HG02943 (cell line): ENCODE measurements at regions not wholly inside any gene's neighbourhood (a gene's known extent, or its start where the extent isn't known, plus 50 kb on each side); places are given as distances from the start of the nearest gene placed in this dataset.

Experiments used
- ATAC-seq: cut with Tn5 transposase; IDR thresholded peaks from one replicate; pipeline ENCODE4 v1.9.1; 2021; ENCODE audit warnings: mild to moderate bottlenecking, low read depth, moderate library complexity; ENCODE audit not compliant: unreplicated experiment

DNA sequence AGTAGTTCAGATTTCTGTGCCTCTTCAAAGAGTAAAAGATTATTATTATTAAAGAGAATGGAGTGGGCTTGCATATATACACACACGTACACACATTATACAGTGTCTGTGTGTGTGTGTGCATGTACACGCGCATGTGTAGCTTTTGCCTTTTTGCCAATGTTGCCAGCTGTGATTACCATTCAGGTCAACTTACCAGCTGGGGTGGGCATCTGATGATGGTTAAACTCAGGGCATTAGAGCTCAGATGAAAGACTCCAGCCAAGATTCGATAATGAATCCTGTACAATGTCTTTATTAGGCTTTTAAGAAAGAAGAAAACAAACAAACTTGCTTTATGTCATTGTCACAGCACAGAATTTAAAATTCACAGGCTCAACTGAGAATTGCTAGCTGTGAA, 296.5 kb upstream of the DMAC1 start:
- no peak for ATAC-seq

- no peak for ATAC-seq
Measured at GRCh38 chr9:8095672-8096086, 296.1 kb upstream of the DMAC1 start.

DNA sequence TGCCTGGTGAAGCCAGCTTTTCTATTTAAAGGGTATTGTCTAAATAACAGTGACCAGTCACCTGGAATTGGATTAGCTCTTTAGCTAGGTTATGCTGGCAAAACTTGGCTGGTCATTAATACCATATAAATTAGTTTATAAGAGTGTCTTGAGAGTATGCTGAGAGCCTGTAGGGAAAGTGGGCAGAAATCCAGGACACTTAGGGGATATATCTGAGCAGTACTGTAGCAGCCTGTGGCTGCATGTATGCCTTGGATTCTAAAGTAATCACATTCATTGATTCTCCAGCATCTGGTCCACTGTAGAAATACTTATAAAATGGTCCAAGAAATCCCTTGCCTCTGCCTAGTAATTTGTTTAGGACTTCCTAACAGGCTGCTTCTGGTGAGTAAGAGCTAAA, 288.9 kb upstream of the DMAC1 start:
- no peak for ATAC-seq

- ATAC-seq: no peak
Measured at GRCh38 chr9:8085986-8086385, 286.4 kb upstream of the DMAC1 start.

DNA sequence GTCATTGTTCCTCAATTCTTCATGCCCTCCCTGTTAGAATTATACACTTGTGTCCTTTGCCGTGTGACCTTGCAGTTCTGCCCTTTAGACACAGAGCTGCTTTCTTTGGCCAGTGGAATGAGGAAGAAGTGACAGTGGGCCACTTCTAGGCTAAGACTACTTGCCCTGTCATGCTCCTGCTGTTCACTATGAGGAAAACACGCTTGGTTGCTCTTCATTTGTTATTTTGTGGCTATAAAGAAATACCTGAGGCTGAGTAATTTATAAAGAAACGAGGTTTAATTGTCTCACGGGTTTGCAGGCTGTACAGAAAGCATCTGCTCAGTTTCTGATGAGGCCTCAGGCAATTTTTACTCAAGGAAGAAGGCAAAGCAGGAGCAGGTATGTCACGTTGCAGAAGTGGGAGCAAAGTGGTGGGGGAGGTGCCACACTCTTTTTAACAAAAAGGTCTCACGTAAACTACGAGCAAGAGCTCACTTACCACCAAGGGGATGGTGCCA, 279.1 kb upstream of the DMAC1 start:
- no peak for ATAC-seq

DNA sequence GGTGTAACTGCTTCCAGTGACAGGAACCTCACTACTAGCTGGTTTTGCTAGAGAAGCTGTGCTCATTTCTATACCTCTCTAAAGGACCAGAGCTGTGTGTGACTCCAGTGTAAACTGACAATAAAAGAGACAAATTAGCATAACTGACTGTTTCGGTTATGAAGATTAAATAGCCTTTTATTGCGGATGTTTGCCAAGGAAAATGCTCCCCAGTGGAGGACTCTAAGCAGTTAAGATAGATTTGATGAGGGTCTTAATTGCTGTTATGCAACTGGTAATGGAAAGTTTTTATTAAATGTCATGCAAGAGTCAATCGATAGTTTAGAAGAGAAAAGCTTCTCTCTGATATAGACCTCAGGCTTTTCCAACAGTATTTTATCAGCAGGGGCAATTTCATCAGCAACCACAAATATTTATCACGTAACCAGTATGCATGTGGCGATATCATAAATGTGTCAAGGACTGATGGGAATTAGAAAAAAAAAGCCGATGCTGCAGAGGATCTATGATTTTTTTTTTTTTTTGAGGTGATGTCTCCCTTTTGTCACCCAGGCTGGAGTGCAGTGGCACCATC, 275.2 kb upstream of the DMAC1 start:
- no peak for ATAC-seq

GRCh38 chr9:8071445-8071798, 271.8 kb upstream of the DMAC1 start:
- ATAC-seq: no peak

- ATAC-seq: no peak
Measured at GRCh38 chr9:8070779-8071444, 271.3 kb upstream of the DMAC1 start.

GRCh38 chr9:8062459-8062858, 262.9 kb upstream of the DMAC1 start:
- no peak for ATAC-seq

- ATAC-seq: no peak
Measured at GRCh38 chr9:8053501-8053900, 253.9 kb upstream of the DMAC1 start.

- ATAC-seq: no peak
Measured at GRCh38 chr9:8052991-8053390, 253.4 kb upstream of the DMAC1 start.

DNA sequence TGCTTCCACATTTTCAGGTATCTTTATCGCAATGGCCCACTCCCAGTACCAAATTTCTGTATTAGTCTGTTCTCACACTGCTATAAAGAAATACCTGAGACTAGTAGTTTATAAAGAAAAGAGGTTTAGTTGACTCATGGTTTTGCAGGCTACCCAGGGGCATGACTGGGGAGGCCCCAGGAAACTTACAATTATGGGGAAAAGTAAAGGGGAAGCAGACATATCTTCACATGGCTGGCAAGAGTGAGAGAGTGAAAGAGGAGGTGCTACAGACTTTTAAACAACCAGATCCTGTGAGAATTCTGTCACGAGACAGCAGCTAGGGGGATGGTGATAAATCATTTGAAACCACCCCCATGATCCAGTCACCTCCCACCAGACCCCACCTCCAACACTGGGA, 238.2 kb upstream of the DMAC1 start:
- ATAC-seq: no peak

- ATAC-seq: no peak
Measured at GRCh38 chr9:8036914-8037524, 237.4 kb upstream of the DMAC1 start.

- no peak for ATAC-seq
Measured at GRCh38 chr9:8033794-8034193, 234.2 kb upstream of the DMAC1 start.

DNA sequence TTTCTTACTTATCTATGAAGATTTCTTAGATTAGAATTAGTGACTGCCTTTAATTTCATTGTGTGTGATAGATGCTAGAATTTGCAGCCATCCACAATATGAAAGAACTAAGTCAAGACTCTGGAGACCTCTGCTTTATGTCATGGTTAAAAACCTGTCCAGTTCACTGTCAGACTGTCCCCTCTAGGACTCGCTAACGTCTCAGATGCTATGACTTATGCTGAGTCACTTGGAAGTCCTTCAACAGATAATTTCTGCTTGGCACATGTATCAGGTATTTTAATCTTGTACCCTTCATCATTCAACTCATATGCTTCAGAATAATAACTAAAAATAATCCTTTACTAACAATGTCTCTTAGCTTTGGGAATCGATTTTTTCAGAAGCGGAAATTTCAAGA, 230.5 kb upstream of the DMAC1 start:
- no peak for ATAC-seq

DNA sequence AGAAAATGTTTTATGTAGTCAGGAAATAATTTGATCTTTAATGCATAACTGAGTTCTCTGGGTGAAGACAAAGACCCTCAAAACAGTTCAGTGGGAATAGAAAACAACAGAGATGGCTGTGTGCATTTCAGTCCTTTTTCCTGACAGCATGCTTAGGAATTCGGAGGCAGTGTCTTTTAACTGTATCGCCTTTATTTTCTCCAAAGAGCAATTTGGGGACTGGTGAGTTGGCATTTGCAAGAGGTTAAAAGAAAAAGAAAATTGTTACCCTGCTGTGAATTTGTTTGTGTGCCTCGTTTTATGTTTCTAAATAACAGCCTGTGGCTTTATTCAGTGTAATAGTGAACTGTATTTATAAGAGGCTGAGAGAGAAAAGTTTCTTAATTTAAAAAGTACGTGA, 227.8 kb upstream of the DMAC1 start:
- ATAC-seq: no peak

DNA sequence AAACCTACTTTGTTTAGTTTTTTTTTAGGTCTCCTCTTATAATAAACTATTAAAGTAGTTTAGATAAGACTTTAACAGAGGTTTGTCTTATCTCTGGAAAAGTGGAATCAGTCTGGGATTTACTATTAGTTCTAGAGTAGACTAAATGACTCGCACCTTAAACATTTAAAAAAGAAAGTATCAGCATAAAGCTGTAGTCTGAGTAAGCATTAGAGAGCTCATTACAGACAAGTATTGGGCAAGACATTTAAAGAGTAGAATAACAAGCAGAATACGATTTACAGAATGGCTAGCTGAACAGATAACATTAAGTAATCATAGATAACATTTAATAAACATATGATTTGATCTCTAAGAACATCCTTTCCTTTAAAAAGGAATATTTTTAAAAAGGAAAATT, 226.0 kb upstream of the DMAC1 start:
- no peak for ATAC-seq

DNA sequence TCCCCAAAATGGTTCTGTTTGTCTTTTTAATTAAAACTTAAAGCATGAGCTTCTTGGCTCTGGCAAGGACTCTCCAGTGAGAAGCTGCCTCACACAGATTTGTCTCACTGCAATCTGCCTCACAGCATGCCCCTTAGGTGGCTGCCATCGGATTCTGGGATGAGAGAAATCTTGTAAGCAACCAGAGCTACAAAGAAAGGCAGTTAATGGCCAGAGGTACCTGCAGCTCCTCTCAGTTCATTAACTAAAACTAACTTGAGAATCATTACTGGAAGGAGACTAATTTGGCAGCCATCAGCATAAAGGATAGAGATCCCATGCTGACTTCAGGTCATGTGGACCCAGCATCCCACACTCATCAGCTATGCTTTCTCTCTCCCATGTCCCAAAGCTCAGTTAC, 220.6 kb upstream of the DMAC1 start:
- ATAC-seq: no peak

GRCh38 chr9:8019636-8020035, 220.1 kb upstream of the DMAC1 start:
- ATAC-seq: no peak

- no peak for ATAC-seq
Measured at GRCh38 chr9:8014997-8015682, 215.6 kb upstream of the DMAC1 start.

- no peak for ATAC-seq
Measured at GRCh38 chr9:8012986-8013385, 213.4 kb upstream of the DMAC1 start.

- no peak for ATAC-seq
Measured at GRCh38 chr9:8011974-8012373, 212.4 kb upstream of the DMAC1 start.
